ENCODE measurements at regions not wholly inside any gene's neighbourhood (a gene's known extent, or its start where the extent isn't known, plus 50 kb on each side); places are given as distances from the start of the nearest gene placed in this dataset.

GRCh38 chr7:41334071-41334862 lies 368.6 kb downstream of the INHBA start:
- TF ChIP-seq CTCF (IDR thresholded peaks at IDR 0.05; ENCODE audit: low read depth, low read length) (no peak), POLR2A (IDR thresholded peaks at IDR 0.05; ENCODE audit: extremely low read depth, insufficient read length) (no peak)
